GM12874 (cell line): ENCODE measurements at regions not wholly inside any gene's neighbourhood (a gene's known extent, or its start where the extent isn't known, plus 50 kb on each side); places are given as distances from the start of the nearest gene placed in this dataset.

Experiments used
- CTCF ChIP-seq: IDR thresholded peaks from 2 replicates; pipeline ENCODE4 v1.5.1; 2011; ENCODE audit warnings: low read depth, mild to moderate bottlenecking, control low read depth, low read length, moderate library complexity; ENCODE audit not compliant: insufficient read depth

GRCh38 chr14:22099942-22100763, 426.5 kb upstream of the OR4E1 start:
- TF ChIP-seq CTCF, result peak; percentile 56

- TF ChIP-seq CTCF, result no peak
Observed at GRCh38 chr14:22098435-22098834, 424.8 kb upstream of the OR4E1 start.

GRCh38 chr14:22097586-22098292, 424.1 kb upstream of the OR4E1 start:
- no peak for TF ChIP-seq CTCF

- no peak for TF ChIP-seq CTCF
Observed at GRCh38 chr14:22097072-22097471, 423.5 kb upstream of the OR4E1 start.

GRCh38 chr14:22096514-22096895, 422.9 kb upstream of the OR4E1 start:
- TF ChIP-seq CTCF, result no peak

GRCh38 chr14:22095860-22096513, 422.4 kb upstream of the OR4E1 start:
- no peak for TF ChIP-seq CTCF

GRCh38 chr14:22089940-22090339, 416.3 kb upstream of the OR4E1 start:
- no peak for TF ChIP-seq CTCF
